NCI-H2196 (cell line): ENCODE measurements at regions not wholly inside any gene's neighbourhood (a gene's known extent, or its start where the extent isn't known, plus 50 kb on each side); places are given as distances from the start of the nearest gene placed in this dataset.

Experiments
- DNase-seq: peaks from one replicate; lab custom pipeline; 2025; ENCODE audit not compliant: unreplicated experiment; lab: John Stamatoyannopoulos, UW

- DNase-seq, result no peak
Observed at GRCh38 chr2:150729495-150729955, 242.1 kb upstream of the RND3 start.

GRCh38 chr2:150718280-150718679, 230.8 kb upstream of the RND3 start:
- DNase-seq, result no peak

- DNase-seq, result no peak
Observed at GRCh38 chr2:150716186-150716585, 228.7 kb upstream of the RND3 start.

- no peak for DNase-seq
Observed at GRCh38 chr2:150715501-150715900, 228.0 kb upstream of the RND3 start.

GRCh38 chr2:150710916-150711315, 223.4 kb upstream of the RND3 start:
- DNase-seq, result no peak

- no peak for DNase-seq
Observed at GRCh38 chr2:150710041-150710440, 222.6 kb upstream of the RND3 start.

GRCh38 chr2:150706561-150706960, 219.1 kb upstream of the RND3 start:
- no peak for DNase-seq

GRCh38 chr2:150705767-150706166, 218.3 kb upstream of the RND3 start:
- no peak for DNase-seq

GRCh38 chr2:150705357-150705756, 217.9 kb upstream of the RND3 start:
- no peak for DNase-seq

- DNase-seq, result no peak
Observed at GRCh38 chr2:150702791-150703190, 215.3 kb upstream of the RND3 start.

- no peak for DNase-seq
Observed at GRCh38 chr2:150700666-150701580, 213.5 kb upstream of the RND3 start.

- no peak for DNase-seq
Observed at GRCh38 chr2:150699218-150699617, 211.8 kb upstream of the RND3 start.

GRCh38 chr2:150698016-150698661, 210.7 kb upstream of the RND3 start:
- DNase-seq, result no peak

GRCh38 chr2:150697596-150697995, 210.1 kb upstream of the RND3 start:
- DNase-seq, result no peak

GRCh38 chr2:150695451-150696135, 208.1 kb upstream of the RND3 start:
- no peak for DNase-seq

- no peak for DNase-seq
Observed at GRCh38 chr2:150693556-150693955, 206.1 kb upstream of the RND3 start.

- no peak for DNase-seq
Observed at GRCh38 chr2:150690870-150691269, 203.4 kb upstream of the RND3 start.

- no peak for DNase-seq
Observed at GRCh38 chr2:150690261-150690660, 202.8 kb upstream of the RND3 start.

- DNase-seq, result no peak
Observed at GRCh38 chr2:150689590-150689989, 202.1 kb upstream of the RND3 start.

GRCh38 chr2:150688016-150688415, 200.5 kb upstream of the RND3 start:
- DNase-seq, result no peak

- DNase-seq, result no peak
Observed at GRCh38 chr2:150686391-150686790, 198.9 kb upstream of the RND3 start.
